OCI-M1 (cell line): ENCODE measurements at regions not wholly inside any gene's neighbourhood (a gene's known extent, or its start where the extent isn't known, plus 50 kb on each side); places are given as distances from the start of the nearest gene placed in this dataset.

Experiments used
- DNase-seq: peaks from one replicate; lab custom pipeline; 2025; lab: John Stamatoyannopoulos, UW

DNA sequence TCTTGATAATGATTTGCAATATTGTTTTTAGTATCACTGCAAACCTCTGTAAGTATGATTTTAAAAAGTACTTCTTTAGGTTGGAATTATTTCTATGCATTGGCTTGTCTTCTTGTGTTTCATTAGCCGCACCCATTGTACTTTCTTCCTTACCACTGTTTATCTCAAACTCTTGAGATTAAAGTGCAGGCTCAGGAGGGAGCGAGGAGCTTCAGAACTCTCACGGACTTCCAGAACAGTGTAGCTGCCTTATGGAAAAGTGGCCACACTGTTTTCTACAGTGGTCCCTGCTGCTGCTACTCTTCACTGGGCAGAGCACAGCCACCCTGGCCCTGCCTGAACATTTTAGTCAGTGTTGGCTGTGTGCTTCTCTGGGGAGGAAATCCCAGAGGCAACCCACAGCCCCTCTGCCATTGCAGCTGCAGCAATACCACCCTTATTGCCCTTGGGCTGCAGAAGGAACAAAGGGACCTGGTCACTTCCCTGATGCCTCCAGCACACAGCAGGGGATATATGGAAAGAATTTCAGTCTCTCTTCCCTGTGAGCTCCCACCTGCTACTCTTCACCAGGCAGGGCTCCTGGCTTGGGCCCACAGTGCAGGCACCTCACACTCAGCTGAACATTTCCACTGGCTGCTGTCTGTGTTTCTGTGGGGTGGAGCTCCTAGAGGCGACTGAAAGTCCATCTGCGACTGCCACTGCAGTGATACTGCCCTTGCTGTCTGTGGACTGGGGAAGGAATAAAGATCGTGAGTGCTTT lies 91.7 kb upstream of the MAP3K4 start:
- no peak for DNase-seq

- no peak for DNase-seq
Measured at GRCh38 chr6:160911949-160912348, 79.6 kb upstream of the MAP3K4 start.

DNA sequence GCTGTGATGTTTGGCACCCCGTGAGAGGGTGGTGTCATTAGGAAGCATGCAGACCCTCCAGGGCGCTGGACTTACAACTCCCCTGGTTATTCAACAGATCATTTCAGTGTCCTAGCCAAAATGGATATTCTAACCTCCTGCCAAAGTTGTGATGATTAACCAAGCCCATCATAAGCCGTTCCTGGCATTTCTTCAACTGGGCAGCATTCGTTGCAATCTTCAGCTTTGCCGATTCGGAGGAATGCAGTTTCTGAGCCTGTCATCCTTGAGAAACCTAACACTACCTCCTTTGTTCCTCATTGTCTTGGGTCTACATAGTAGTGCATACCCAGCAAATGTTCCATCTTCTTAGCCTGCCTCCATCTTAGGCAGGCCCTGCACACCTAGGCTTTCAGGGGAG lies 79.2 kb upstream of the MAP3K4 start:
- no peak for DNase-seq

DNA sequence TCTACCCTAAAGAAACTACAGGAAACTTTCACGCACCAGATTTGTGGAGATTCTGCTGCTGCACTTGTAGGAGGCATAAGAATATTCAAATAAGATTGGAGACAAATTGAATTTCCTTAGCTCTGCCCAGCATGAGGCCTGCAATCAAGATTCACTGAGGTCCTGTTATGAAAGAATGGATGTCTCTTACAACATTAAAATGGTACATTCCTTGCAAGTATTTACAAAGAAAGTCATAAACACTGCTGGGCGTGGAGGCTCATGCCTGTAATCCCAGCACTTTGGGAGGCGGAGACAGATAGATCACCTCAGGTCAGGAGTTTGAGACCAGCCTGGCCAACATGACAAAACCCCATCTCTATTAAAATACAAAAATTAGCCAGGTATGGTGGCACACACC lies 74.0 kb upstream of the MAP3K4 start:
- DNase-seq = no peak

DNA sequence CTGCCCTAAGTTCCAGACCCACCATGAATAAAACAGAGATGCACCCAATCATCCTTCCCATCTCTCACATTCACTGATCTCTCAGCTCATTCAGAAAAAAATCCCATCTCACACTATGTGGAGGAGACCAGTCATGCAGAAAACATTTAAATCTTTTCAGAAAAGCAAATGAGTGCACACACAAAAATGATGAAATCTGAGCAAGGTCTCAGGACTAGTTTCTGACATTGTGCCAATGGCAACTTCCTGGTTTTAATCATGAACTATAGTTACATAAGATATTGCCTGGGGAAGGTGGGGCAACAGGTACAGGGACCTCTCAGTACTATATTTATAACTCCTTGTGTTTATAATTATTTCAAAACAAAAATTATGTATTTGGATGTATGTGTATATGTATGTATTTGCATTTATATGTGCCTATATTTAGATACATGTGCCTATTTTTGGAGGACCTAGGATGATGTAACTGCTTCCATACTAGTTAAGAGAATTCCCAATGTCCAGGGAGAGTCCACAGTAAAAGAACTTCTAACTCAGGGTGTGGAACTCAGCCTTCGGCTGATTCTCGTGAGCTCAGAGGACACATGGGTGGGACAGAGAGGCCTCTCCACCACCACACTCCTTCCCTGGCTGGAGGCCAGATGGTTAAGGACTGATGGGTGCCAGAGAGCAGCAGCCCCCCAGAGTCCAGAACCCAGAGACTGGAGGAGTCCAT lies 71.7 kb upstream of the MAP3K4 start:
- peak; percentile 51 for DNase-seq

- DNase-seq = no peak
Measured at GRCh38 chr6:160921095-160921494, 70.5 kb upstream of the MAP3K4 start.

DNA sequence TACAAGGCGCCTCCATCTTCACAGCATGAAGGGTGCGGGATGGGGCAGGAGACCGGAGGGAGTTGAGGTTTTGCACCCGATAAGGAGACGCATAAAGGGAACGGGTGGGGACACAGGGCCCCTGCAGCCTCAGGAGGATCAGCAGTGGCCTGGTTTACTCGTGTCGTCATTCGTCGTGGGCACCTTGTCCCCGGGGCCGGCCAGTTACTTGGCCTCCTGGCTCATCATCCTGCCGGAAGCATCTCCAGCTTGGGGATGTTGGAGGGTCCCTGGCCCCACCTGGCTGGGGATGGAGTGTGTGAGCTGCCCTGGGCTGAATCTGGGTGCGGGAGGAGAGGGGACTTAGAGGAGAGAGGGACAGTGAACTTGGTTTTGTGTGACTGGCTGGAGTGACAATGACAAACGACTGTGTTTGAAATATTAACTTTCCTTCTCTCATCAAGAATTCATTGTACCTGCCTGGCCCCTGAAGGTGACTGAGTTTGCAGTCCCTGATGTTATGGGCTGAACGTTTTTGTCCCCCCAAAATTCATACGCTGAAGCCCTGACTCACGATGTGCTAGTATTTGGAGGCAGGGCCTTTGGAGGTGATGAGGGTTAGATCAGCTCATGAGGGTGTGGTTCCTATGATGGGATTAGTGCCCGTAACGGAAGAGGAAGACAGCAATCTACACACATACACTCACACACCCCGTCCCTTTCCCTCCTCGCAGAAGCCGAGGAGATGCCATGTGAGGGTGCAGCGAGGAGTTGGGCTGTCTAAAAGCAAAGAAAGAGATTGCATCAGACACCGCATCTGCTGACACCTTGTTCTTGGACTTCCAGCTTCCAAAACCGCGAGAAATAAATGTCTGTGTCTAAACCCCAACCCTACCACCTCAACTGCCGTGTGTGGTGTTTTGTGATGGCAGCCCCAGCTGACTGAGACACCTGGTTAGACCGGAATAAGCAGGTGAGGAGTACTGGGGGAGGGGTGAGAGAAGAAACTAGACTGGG lies 65.0 kb upstream of the MAP3K4 start:
- DNase-seq = peak; percentile 14

DNA sequence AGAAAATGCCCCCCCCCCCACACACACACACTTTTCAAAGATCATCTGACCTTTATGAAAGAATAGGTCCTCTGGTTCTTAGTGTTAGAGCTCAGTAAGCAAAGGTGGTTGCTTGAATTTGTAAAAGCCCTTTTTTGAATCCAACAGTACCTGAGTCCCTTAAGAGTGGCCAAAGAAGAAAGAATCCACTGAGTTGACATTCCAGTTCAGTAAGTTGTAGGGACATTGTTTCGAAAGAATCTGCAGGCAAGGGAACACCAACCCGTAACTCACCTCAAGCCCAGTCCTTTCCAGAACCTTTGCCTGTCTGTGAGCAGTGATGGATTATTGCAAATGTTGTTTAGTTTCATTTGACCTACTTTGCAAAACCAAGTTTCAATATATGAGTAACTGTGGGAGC lies 64.2 kb upstream of the MAP3K4 start:
- DNase-seq = no peak

DNA sequence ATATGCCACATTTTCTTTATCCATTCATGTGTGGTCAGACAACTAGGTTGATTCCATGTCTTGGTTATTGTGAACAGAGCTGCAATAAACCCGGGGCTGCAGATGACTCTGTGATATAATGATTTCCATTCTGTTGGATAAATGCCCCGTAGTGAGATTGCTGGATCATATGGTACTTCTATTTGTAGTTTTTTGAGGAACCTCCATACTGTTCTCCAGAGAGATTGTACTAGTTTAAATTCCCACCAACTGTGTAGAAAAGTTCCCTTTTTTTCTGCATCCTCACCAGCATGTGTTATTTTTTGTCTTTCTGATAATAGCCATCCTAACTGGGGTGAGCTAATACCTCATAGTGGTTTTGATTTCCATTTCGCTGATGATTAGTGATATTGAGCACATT lies 62.2 kb upstream of the MAP3K4 start:
- DNase-seq = no peak

- no peak for DNase-seq
Measured at GRCh38 chr6:160929831-160930230, 61.7 kb upstream of the MAP3K4 start.

DNA sequence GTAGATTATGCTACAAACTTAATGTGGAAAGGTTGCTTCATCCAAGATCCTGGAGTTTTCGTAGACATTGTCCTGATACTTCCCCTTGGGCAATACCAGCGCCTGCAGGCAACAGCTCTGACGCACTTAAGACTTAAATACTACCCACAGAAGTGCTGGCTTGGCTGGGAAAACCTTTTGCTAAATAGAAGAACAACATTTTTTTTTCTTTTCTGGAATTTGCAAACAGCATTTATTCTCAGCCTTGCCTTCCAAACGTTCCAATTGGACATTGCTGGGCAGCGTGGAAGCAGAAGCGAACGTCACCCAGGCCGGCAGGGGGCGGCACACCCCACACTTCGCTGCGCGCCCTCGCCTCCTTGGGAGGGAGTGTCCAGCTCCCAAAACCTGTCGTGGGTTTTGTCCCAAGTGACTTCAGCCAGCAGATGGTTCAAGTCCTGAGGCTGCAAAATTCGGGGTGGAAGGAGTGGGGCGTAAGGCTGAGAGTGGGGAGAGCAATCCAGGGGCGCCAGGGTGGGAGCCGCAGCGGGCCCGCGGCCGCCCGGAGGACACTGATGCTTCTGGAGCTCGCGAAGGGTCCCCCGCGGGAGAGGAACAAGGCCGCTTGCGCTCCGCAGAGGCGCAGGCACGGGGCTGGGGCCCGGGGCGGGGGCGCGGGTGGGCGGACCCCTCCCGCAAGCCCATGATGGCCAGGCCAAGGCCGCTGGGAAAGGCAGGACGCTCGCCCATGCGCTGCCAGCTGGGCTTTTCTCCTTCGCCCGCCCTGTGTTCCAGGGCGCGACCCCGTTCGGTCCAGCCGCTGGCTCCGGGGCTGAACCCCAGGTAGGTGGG lies 60.8 kb upstream of the MAP3K4 start:
- DNase-seq = peak; percentile 74

DNA sequence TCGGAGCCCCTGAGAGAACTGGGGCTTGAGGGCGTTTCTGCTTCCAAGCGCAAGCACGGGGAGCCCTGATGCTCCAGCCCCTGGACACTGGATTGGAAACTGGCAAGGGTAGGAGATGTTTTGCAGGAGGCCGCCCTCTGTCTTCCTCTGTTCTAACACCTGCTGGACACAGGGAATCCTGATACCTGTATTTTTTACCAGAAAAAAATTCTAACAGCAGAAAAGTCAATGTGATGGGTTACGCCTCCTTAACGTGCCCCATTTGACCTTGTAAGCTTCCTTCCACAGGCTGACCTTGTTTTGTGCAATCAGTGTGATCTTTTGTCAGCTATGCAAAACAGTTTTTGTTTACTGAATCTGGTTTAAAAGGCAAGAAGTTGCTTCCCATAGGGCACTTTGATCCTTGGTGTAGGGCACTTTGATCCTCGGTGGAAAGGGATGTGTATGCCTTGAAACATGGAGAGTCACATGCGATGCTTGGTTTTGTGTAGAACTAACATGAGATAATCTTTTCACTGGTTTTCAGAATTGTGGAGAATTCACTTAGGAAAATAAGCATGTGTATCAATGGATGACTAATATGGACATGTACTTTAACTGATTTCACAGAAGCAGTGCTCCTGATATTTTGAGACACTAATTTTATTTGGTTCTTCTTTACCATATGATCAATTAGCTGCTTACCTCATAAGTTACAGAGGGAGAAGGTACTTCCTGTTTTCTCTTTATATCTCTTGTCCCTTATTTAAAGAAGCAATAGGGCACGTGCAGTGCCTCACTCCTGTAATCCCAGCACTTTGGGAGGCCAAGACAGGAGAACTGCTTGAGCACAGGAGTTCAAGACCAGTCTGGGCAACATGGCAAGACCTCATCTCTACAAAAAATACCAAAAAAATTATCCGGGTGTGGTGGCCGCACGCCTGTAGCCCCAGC lies 59.9 kb upstream of the MAP3K4 start:
- DNase-seq = peak; percentile 46

DNA sequence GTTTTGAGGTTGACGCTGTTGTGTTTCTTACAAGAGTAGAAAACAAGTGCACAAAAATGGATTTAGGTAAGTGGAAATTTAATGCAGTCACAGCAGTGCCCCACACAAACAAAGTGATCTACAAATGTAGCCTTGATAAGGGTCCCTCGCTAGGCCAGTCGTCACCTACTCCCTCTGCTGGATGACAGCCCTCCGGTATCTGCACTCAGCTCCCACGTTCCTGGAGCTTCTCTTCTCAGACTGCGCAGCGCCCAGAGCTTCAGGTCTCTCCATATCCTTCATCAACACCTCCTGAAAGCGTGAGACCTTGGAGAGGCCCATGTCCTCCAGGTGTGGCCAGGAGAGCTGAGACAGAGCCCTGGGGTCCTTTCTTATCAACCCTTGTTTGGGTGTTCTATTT lies 58.3 kb upstream of the MAP3K4 start:
- DNase-seq = peak; percentile 23

DNA sequence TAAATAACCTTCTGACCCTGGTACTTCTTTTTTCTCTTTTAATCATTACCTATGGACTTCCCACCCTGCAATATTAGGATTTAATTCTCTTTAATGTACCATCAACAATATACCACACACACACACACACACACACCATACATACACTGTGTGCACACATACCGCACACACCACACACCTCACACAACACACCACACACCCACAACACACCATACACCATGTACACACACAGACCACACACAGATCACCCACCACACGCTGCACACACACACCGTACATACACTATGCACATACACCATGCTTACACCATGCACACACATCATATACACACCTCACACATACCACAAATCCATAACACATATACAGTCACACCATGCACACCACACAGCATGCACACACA lies 57.4 kb upstream of the MAP3K4 start:
- no peak for DNase-seq

- no peak for DNase-seq
Measured at GRCh38 chr6:160940197-160940596, 51.4 kb upstream of the MAP3K4 start.
